ENCODE measurements at regions not wholly inside any gene's neighbourhood (a gene's known extent, or its start where the extent isn't known, plus 50 kb on each side); places are given as distances from the start of the nearest gene placed in this dataset.
"Not testable (repeated sequence)": the region's sequence is repeated elsewhere in the genome, so short reads cannot be mapped to it uniquely, and the experiment has no call there.

- H3K36me3 ChIP-seq; H3K27ac ChIP-seq; DNase-seq; H3K9me3 ChIP-seq; intact Hi-C loops (cut with DNase I; ENCODE audit: low total_unique reads); H3K4me3 ChIP-seq; H3K27me3 ChIP-seq; H3K4me1 ChIP-seq: not testable (repeated sequence)
These were observed 1763.8 kb upstream of the TPTE start for GRCh38 chr21:8757399-8758093.

- H3K4me1 ChIP-seq; H3K9me3 ChIP-seq; H3K4me3 ChIP-seq; H3K27ac ChIP-seq; H3K36me3 ChIP-seq; intact Hi-C loops (cut with DNase I; ENCODE audit: low total_unique reads); H3K27me3 ChIP-seq; DNase-seq: not testable (repeated sequence)
These were observed 1762.4 kb upstream of the TPTE start for GRCh38 chr21:8758921-8759367.

- DNase-seq; intact Hi-C loops (cut with DNase I; ENCODE audit: low total_unique reads); H3K27ac ChIP-seq; H3K4me1 ChIP-seq; H3K4me3 ChIP-seq; H3K36me3 ChIP-seq; H3K27me3 ChIP-seq; H3K9me3 ChIP-seq: not testable (repeated sequence)
These were observed 1759.1 kb upstream of the TPTE start for GRCh38 chr21:8762241-8762640.

- H3K4me1 ChIP-seq; intact Hi-C loops (cut with DNase I; ENCODE audit: low total_unique reads); DNase-seq: not testable (repeated sequence)
These were observed 1757.0 kb upstream of the TPTE start for GRCh38 chr21:8764416-8764815.

GRCh38 chr21:8766142-8766541 lies 1755.2 kb upstream of the TPTE start:
- H3K4me1 ChIP-seq; H3K27ac ChIP-seq; DNase-seq; intact Hi-C loops (cut with DNase I; ENCODE audit: low total_unique reads); H3K4me3 ChIP-seq; H3K36me3 ChIP-seq; H3K9me3 ChIP-seq; H3K27me3 ChIP-seq: not testable (repeated sequence)

More at GRCh38 chr21:8764416-8764815, 1757.0 kb upstream of the TPTE start:
- not testable (repeated sequence) for H3K9me3 ChIP-seq, H3K27me3 ChIP-seq, H3K36me3 ChIP-seq, H3K27ac ChIP-seq, H3K4me3 ChIP-seq

GRCh38 chr21:8772910-8773514 lies 1748.4 kb upstream of the TPTE start:
- H3K4me3 ChIP-seq; DNase-seq; H3K27ac ChIP-seq; H3K9me3 ChIP-seq; H3K36me3 ChIP-seq; H3K27me3 ChIP-seq; intact Hi-C loops (cut with DNase I; ENCODE audit: low total_unique reads); H3K4me1 ChIP-seq: not testable (repeated sequence)

- intact Hi-C loops (cut with DNase I; ENCODE audit: low total_unique reads); H3K27me3 ChIP-seq; H3K4me3 ChIP-seq; H3K27ac ChIP-seq; H3K4me1 ChIP-seq; DNase-seq; H3K36me3 ChIP-seq; H3K9me3 ChIP-seq: not testable (repeated sequence)
These were observed 1745.7 kb upstream of the TPTE start for GRCh38 chr21:8775591-8776215.

- intact Hi-C loops (cut with DNase I; ENCODE audit: low total_unique reads); H3K4me3 ChIP-seq; H3K27ac ChIP-seq; H3K27me3 ChIP-seq; H3K9me3 ChIP-seq; H3K4me1 ChIP-seq; DNase-seq; H3K36me3 ChIP-seq: not testable (repeated sequence)
These were observed 1744.1 kb upstream of the TPTE start for GRCh38 chr21:8777260-8777659.

GRCh38 chr21:8778323-8779085 lies 1742.9 kb upstream of the TPTE start:
- H3K4me3 ChIP-seq; H3K9me3 ChIP-seq; intact Hi-C loops (cut with DNase I; ENCODE audit: low total_unique reads); H3K4me1 ChIP-seq; DNase-seq; H3K27ac ChIP-seq; H3K27me3 ChIP-seq; H3K36me3 ChIP-seq: not testable (repeated sequence)

GRCh38 chr21:8812840-8813239 lies 1708.5 kb upstream of the TPTE start:
- H3K36me3 ChIP-seq; H3K4me3 ChIP-seq; intact Hi-C loops (cut with DNase I; ENCODE audit: low total_unique reads); H3K4me1 ChIP-seq; H3K27me3 ChIP-seq; DNase-seq; H3K27ac ChIP-seq; H3K9me3 ChIP-seq: not testable (repeated sequence)

- H3K4me3 ChIP-seq; H3K27me3 ChIP-seq; H3K36me3 ChIP-seq; H3K27ac ChIP-seq; intact Hi-C loops (cut with DNase I; ENCODE audit: low total_unique reads); H3K4me1 ChIP-seq; H3K9me3 ChIP-seq: not testable (repeated sequence)
- peak; percentile 7 to 13 for DNase-seq
These were observed 1687.1 kb upstream of the TPTE start for GRCh38 chr21:8834264-8834663.
